GM23338 (cell line): ENCODE measurements at regions not wholly inside any gene's neighbourhood (a gene's known extent, or its start where the extent isn't known, plus 50 kb on each side); places are given as distances from the start of the nearest gene placed in this dataset.

Experiments
- ATAC-seq: fragments of 200-7000 bp; cut with Tn5 transposase; 3 replicates; pipeline ENCODE4 v1.9.1; 2020
- DNase-seq: peaks from one replicate; pipeline ENCODE4 v3.0.0-alpha.2; 2015; ENCODE audit warnings: low spot score
- H2AFZ ChIP-seq: fragments of 200-600 bp; sonication (generic); 2 replicates; pipeline ENCODE4 v1.8.0; 2016; ENCODE audit warnings: antibody characterized with exemption, mild to moderate bottlenecking, moderate library complexity
- H3F3A ChIP-seq: fragments of 200-600 bp; sonication (generic); replicated peaks from 2 replicates; pipeline ENCODE4 v1.8.0; 2017; ENCODE audit warnings: antibody characterized with exemption, mixed run types, low read depth
- H3K27ac ChIP-seq: fragments of 200-600 bp; sonication (generic); 2 replicates; pipeline ENCODE4 v1.6.1; 2016; ENCODE audit warnings: low read depth
- H3K27me3 ChIP-seq: fragments of 200-600 bp; sonication (generic); 2 replicates; pipeline ENCODE4 v1.8.0; 2016; ENCODE audit warnings: mild to moderate bottlenecking, mixed run types, moderate library complexity; ENCODE audit not compliant: insufficient read depth
- H3K36me3 ChIP-seq: fragments of 200-600 bp; sonication (generic); 2 replicates; pipeline ENCODE4 v1.8.0; 2016; ENCODE audit warnings: mild to moderate bottlenecking; ENCODE audit not compliant: insufficient read depth
- H3K4me1 ChIP-seq: fragments of 200-600 bp; sonication (generic); 2 replicates; pipeline ENCODE4 v1.8.0; 2016; ENCODE audit warnings: mild to moderate bottlenecking, moderate library complexity; ENCODE audit not compliant: insufficient read depth
- H3K4me2 ChIP-seq: fragments of 200-600 bp; sonication (generic); 2 replicates; pipeline ENCODE4 v1.7.1; 2017; ENCODE audit warnings: mixed run types
- H3K4me3 ChIP-seq: fragments of 200-600 bp; sonication (generic); 2 replicates; pipeline ENCODE4 v1.6.1; 2016; ENCODE audit warnings: mixed run types
- H3K79me2 ChIP-seq: fragments of 200-600 bp; sonication (generic); replicated peaks from 2 replicates; pipeline ENCODE4 v1.8.0; 2017; ENCODE audit warnings: mild to moderate bottlenecking; ENCODE audit not compliant: insufficient read depth
- H3K9me2 ChIP-seq: fragments of 200-600 bp; sonication (generic); 2 replicates; pipeline ENCODE4 v1.8.0; 2017; ENCODE audit not compliant: insufficient read depth
- H4K20me1 ChIP-seq: fragments of 200-600 bp; sonication (generic); replicated peaks from 2 replicates; pipeline ENCODE4 v1.8.0; 2017; ENCODE audit warnings: mild to moderate bottlenecking; ENCODE audit not compliant: insufficient read depth
- H3K27ac Mint-ChIP-seq: 2 replicates; pipeline ENCODE4 v1.8.0; 2020; ENCODE audit warnings: inconsistent platforms, mild to moderate bottlenecking, moderate library complexity, mixed read lengths
- H3K27me3 Mint-ChIP-seq: 3 replicates; pipeline ENCODE4 v1.8.0; 2022; ENCODE audit warnings: low read depth, mild to moderate bottlenecking, moderate library complexity, mixed read lengths, inconsistent platforms; ENCODE audit not compliant: insufficient read depth, poor library complexity
- H3K36me3 Mint-ChIP-seq: 3 replicates; pipeline ENCODE4 v1.8.0; 2021; ENCODE audit warnings: low read depth, mild to moderate bottlenecking, inconsistent platforms, moderate library complexity, mixed read lengths
- H3K4me1 Mint-ChIP-seq: 3 replicates; pipeline ENCODE4 v1.8.0; 2020; ENCODE audit warnings: mild to moderate bottlenecking, inconsistent platforms, mixed read lengths
- H3K4me3 Mint-ChIP-seq: 3 replicates; pipeline ENCODE4 v1.8.0; 2021; ENCODE audit warnings: moderate library complexity, mild to moderate bottlenecking, inconsistent platforms, mixed read lengths
- H3K9me3 Mint-ChIP-seq: 3 replicates; pipeline ENCODE4 v1.8.0; 2020; ENCODE audit warnings: moderate library complexity, mild to moderate bottlenecking, inconsistent platforms, mixed read lengths
- CREB1 ChIP-seq: fragments of 250-450 bp; sonication (Bioruptor Pico); IDR thresholded peaks from 2 replicates; pipeline ENCODE4 v1.5.0; 2020; ENCODE audit warnings: low read depth, mild to moderate bottlenecking, moderate library complexity
- CTCF ChIP-seq, 2 experiments: fragments of 200-600 bp in 1 of 2; sonication (generic) in 1 of 2; conservative IDR thresholded peaks; 2 replicates each; pipeline versions ENCODE4 v1.5.1 to v1.6.1; 2016 to 2017; ENCODE audit warnings: antibody characterized with exemption in 2 of 2, low read depth in 2 of 2, mild to moderate bottlenecking in 2 of 2, moderate library complexity in 1 of 2
- ETS1 ChIP-seq: IDR thresholded peaks from 2 replicates; pipeline ENCODE4 v1.6.1; 2016; ENCODE audit warnings: antibody characterized with exemption
- EZH2 ChIP-seq: fragments of 200-600 bp; sonication (generic); IDR thresholded peaks from one replicate; pipeline ENCODE4 v1.8.0; 2017; ENCODE audit warnings: antibody characterized with exemption, mild to moderate bottlenecking, low read depth; ENCODE audit not compliant: unreplicated experiment
- EZH2phosphoT487 ChIP-seq: fragments of 200-600 bp; sonication (generic); IDR thresholded peaks from one replicate; pipeline ENCODE4 v1.8.1; 2018; ENCODE audit warnings: antibody characterized with exemption; ENCODE audit not compliant: unreplicated experiment
- JUNB ChIP-seq: IDR thresholded peaks from one replicate; pipeline ENCODE4 v1.6.1; 2016; ENCODE audit warnings: antibody characterized with exemption; ENCODE audit not compliant: unreplicated experiment
- NANOG ChIP-seq: IDR thresholded peaks from 2 replicates; pipeline ENCODE4 v1.6.1; 2016; ENCODE audit warnings: antibody characterized with exemption, borderline replicate concordance
- POLR2AphosphoS5 ChIP-seq: IDR thresholded peaks from 2 replicates; pipeline ENCODE4 v1.6.1; 2016; ENCODE audit warnings: antibody characterized with exemption, low read depth
- STAT1 ChIP-seq: IDR thresholded peaks from one replicate; pipeline ENCODE4 v1.6.1; 2016; ENCODE audit warnings: antibody characterized with exemption; ENCODE audit not compliant: unreplicated experiment
- ZNF114 ChIP-seq: fragments of 250-450 bp; sonication (Bioruptor Pico); IDR thresholded peaks from 2 replicates; pipeline ENCODE4 v1.5.0; 2020; ENCODE audit warnings: mild to moderate bottlenecking, moderate library complexity
- ZNF331 ChIP-seq: fragments of 250-450 bp; sonication (Bioruptor Pico); IDR thresholded peaks from 2 replicates; pipeline ENCODE4 v1.5.0; 2020; ENCODE audit warnings: low read depth, mild to moderate bottlenecking, moderate library complexity

- TF ChIP-seq CREB1 (CRISPR knock-in tag) (no peak), POLR2AphosphoS5 (no peak), JUNB (no peak), STAT1 (no peak), ZNF331 (no peak)
These were observed 212.7 kb upstream of the MKI67 start (continued) for GRCh38 chr10:128338951-128339350.

DNA sequence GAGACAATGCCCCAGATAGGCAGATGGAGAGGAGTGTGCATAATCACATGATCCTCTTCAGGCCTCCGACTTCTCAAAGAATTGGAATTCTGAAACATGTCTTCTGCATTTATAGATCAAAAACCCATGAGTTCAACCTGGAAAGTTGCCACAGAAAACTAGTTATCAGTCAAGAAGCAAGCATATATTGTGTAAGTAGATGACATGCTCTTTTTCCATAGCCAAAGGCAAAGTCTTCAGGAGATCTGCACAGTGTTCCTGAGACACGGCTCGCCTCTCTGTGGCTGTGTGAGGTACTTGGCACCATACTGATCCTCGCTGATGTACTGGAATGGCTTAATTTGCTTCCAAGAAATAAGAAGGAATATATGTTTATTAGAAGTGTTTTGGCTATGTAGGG is 213.5 kb upstream of the MKI67 start:
- TF ChIP-seq CTCF (conservative IDR thresholded peaks at IDR 0.05; ENCODE audit: low read depth in 2 of 2) = no peak
- no peak for TF ChIP-seq JUNB
- no peak for TF ChIP-seq EZH2phosphoT487
- no peak for TF ChIP-seq POLR2AphosphoS5
- TF ChIP-seq ZNF114 (CRISPR knock-in tag) = no peak
- TF ChIP-seq ZNF331 = no peak
- TF ChIP-seq NANOG = no peak
- no peak for TF ChIP-seq CREB1 (CRISPR knock-in tag)
- TF ChIP-seq ETS1 = no peak
- no peak for TF ChIP-seq EZH2
- no peaks in the 10 kb centered on the region for H3K9me3 Mint-ChIP-seq
- peaks cover 2% of the 10 kb centered on the region for H3K27me3 Mint-ChIP-seq
- DNase-seq = no peak
- Histone ChIP-seq H2AFZ (no peak overlapping the region), H3K36me3 (no peaks in the 10 kb centered on the region), H3K4me1 (no peaks in the 10 kb centered on the region), H3K27ac (no peak overlapping the region), H3K79me2 (no peaks in the 10 kb centered on the region), H4K20me1 (no peaks in the 10 kb centered on the region), H3F3A (no peaks in the 10 kb centered on the region), H3K4me3 (no peak overlapping the region), H3K4me2 (no peak overlapping the region), H3K9me2 (0 out of 2 replicates have a peak, but pooled peaks cover 4% of the 10 kb centered on the region), H3K27me3 (no peaks in the 10 kb centered on the region)
- H3K4me1 Mint-ChIP-seq = peaks cover 6% of the 10 kb centered on the region; the same call in 1 of the 3 replicates
- ATAC-seq = no peak
- H3K27ac Mint-ChIP-seq = no peak overlapping the region
- no peak overlapping the region for H3K4me3 Mint-ChIP-seq
- H3K36me3 Mint-ChIP-seq = no peaks in the 10 kb centered on the region

- no peaks in the 10 kb centered on the region for H3K27me3 ChIP-seq
- no peaks in the 10 kb centered on the region for H3F3A ChIP-seq
- no peak overlapping the region for H3K4me2 ChIP-seq
- no peaks in the 10 kb centered on the region for H3K9me3 Mint-ChIP-seq
- ATAC-seq (no peak), DNase-seq (no peak)
- H4K20me1 ChIP-seq = no peaks in the 10 kb centered on the region
- no peaks in the 10 kb centered on the region for H3K36me3 Mint-ChIP-seq
- no peak overlapping the region for H3K27ac ChIP-seq
- H3K79me2 ChIP-seq = no peaks in the 10 kb centered on the region
- H3K27me3 Mint-ChIP-seq = no peaks in the 10 kb centered on the region
- no peaks in the 10 kb centered on the region for H3K9me2 ChIP-seq
- peaks cover 6% of the 10 kb centered on the region; the same call in 1 of the 3 replicates for H3K4me1 Mint-ChIP-seq
- H3K4me1 ChIP-seq = no peaks in the 10 kb centered on the region
- H3K4me3 ChIP-seq = no peak overlapping the region
- no peak overlapping the region for H3K4me3 Mint-ChIP-seq
- H2AFZ ChIP-seq = no peak overlapping the region
- H3K27ac Mint-ChIP-seq = no peak overlapping the region; the same call in 1 of the 2 replicates
- no peak for TF ChIP-seq CTCF (conservative IDR thresholded peaks at IDR 0.05; ENCODE audit: low read depth in 2 of 2)
- H3K36me3 ChIP-seq = no peaks in the 10 kb centered on the region
These were observed 219.1 kb upstream of the MKI67 start for GRCh38 chr10:128345353-128345752.
